Trophoblast cell (in vitro differentiated cells and primary cell): ENCODE measurements at regions not wholly inside any gene's neighbourhood (a gene's known extent, or its start where the extent isn't known, plus 50 kb on each side); places are given as distances from the start of the nearest gene placed in this dataset.

Experiments used
- DNase-seq, 2 donors: peaks; one replicate each; pipeline ENCODE4 v3.0.0-alpha.2; 2016
- H2AFZ ChIP-seq: 2 replicates; pipeline ENCODE4 v1.6.1; 2013; ENCODE audit warnings: low read length, moderate library complexity, mild to moderate bottlenecking; ENCODE audit not compliant: insufficient read depth, poor library complexity
- H2AK5ac ChIP-seq: 2 replicates; pipeline ENCODE4 v1.6.1; 2013; ENCODE audit warnings: mild to moderate bottlenecking, low read length
- H2BK120ac ChIP-seq: 2 replicates; pipeline ENCODE4 v1.6.1; 2013; ENCODE audit warnings: low read length, mild to moderate bottlenecking, moderate library complexity; ENCODE audit not compliant: insufficient read depth, poor library complexity
- H2BK12ac ChIP-seq: 2 replicates; pipeline ENCODE4 v1.6.1; 2013; ENCODE audit warnings: mild to moderate bottlenecking, low read length, moderate library complexity
- H2BK5ac ChIP-seq: 2 replicates; pipeline ENCODE4 v1.6.1; 2013; ENCODE audit warnings: low read length, low read depth, moderate library complexity, mild to moderate bottlenecking; ENCODE audit not compliant: poor library complexity
- H3K14ac ChIP-seq: 2 replicates; pipeline ENCODE4 v1.6.1; 2013; ENCODE audit warnings: mild to moderate bottlenecking, low read length
- H3K18ac ChIP-seq: 2 replicates; pipeline ENCODE4 v1.6.1; 2013; ENCODE audit warnings: mild to moderate bottlenecking, low read length
- H3K23ac ChIP-seq: 2 replicates; pipeline ENCODE4 v1.6.1; 2013; ENCODE audit warnings: low read length
- H3K27ac ChIP-seq: 2 replicates; pipeline ENCODE4 v1.5.1; 2013; ENCODE audit warnings: low read depth, mild to moderate bottlenecking, inconsistent platforms, low read length, moderate library complexity
- H3K27me3 ChIP-seq: 2 replicates; pipeline ENCODE4 v1.6.1; 2013; ENCODE audit warnings: inconsistent platforms, mild to moderate bottlenecking, low read length, moderate library complexity; ENCODE audit not compliant: insufficient read depth
- H3K36me3 ChIP-seq, 2 experiments: 1 replicate in 1 of 2; 2 replicates in 1 of 2; pipeline ENCODE4 v1.6.1; 2013; ENCODE audit warnings: low read length in 2 of 2, mild to moderate bottlenecking in 2 of 2, moderate library complexity in 1 of 2; ENCODE audit not compliant: insufficient read depth in 2 of 2, control insufficient read depth in 1 of 2
- H3K4ac ChIP-seq: 2 replicates; pipeline ENCODE4 v1.6.1; 2013; ENCODE audit warnings: low read depth, mild to moderate bottlenecking, low read length, moderate library complexity
- H3K4me1 ChIP-seq, 2 experiments: 1 replicate in 1 of 2; 2 replicates in 1 of 2; pipeline ENCODE4 v1.6.1; 2013; ENCODE audit warnings: low read length in 2 of 2, mild to moderate bottlenecking in 2 of 2, moderate library complexity in 1 of 2; ENCODE audit not compliant: insufficient read depth in 2 of 2, control insufficient read depth in 1 of 2
- H3K4me2 ChIP-seq: 2 replicates; pipeline ENCODE4 v1.6.1; 2013; ENCODE audit warnings: inconsistent platforms, mild to moderate bottlenecking, low read length, moderate library complexity
- H3K4me3 ChIP-seq: 2 replicates; pipeline ENCODE4 v1.5.1; 2013; ENCODE audit warnings: mild to moderate bottlenecking, low read depth, low read length, inconsistent platforms
- H3K79me1 ChIP-seq: one replicate; pipeline ENCODE4 v1.6.1; 2013; ENCODE audit warnings: low read length
- H3K79me2 ChIP-seq: 2 replicates; pipeline ENCODE4 v1.6.1; 2013; ENCODE audit warnings: low read length, mild to moderate bottlenecking; ENCODE audit not compliant: control insufficient read depth, insufficient read depth, poor library complexity
- H3K9ac ChIP-seq: 2 replicates; pipeline ENCODE4 v1.6.1; 2013; ENCODE audit warnings: mild to moderate bottlenecking, low read length
- H3K9me3 ChIP-seq: 2 replicates; pipeline ENCODE4 v1.6.1; 2013; ENCODE audit warnings: low read depth, mild to moderate bottlenecking, control low read depth, inconsistent platforms, low read length; ENCODE audit not compliant: insufficient read depth
- H4K12ac ChIP-seq: 2 replicates; pipeline ENCODE4 v1.6.1; 2013; ENCODE audit warnings: low read depth, mild to moderate bottlenecking, low read length, moderate library complexity
- H4K8ac ChIP-seq: 2 replicates; pipeline ENCODE4 v1.6.1; 2013; ENCODE audit warnings: low read depth, mild to moderate bottlenecking, low read length, moderate library complexity
- H4K91ac ChIP-seq: one replicate; pipeline ENCODE4 v1.6.1; 2013; ENCODE audit warnings: low read depth, mild to moderate bottlenecking, low read length, moderate library complexity
- WGBS: extraction: QIAGEN DNeasy Blood & Tissue Kit; methylation state at CpG from one replicate; pipeline ENCODE4 v1.1.7; 2013; ENCODE audit warnings: missing lambda C conversion rate; ENCODE audit not compliant: insufficient read length, insufficient coverage; ENCODE audit errors: extremely low coverage; 5-methylcytosine and 5-hydroxymethylcytosine counted together

- H3K27ac ChIP-seq: no peak overlapping the region
- H3K36me3 ChIP-seq: no peaks in the 10 kb centered on the region
- H3K4ac ChIP-seq: no peak overlapping the region
- no peak overlapping the region for H3K4me3 ChIP-seq
- H3K14ac ChIP-seq: no peak overlapping the region
- no peak overlapping the region for H4K12ac ChIP-seq
- no peak overlapping the region for H2AK5ac ChIP-seq
- peaks cover 6% of the 10 kb centered on the region in 2 experiments for H3K4me1 ChIP-seq
- no peak overlapping the region for H4K91ac ChIP-seq
- no peak overlapping the region for H3K18ac ChIP-seq
- H3K9ac ChIP-seq: no peak overlapping the region
- H4K8ac ChIP-seq: no peak overlapping the region
- no peak overlapping the region for H2BK120ac ChIP-seq
- no peaks in the 10 kb centered on the region for H3K27me3 ChIP-seq
- H3K9me3 ChIP-seq: peaks cover 2% of the 10 kb centered on the region
- H2BK5ac ChIP-seq: no peak overlapping the region
- H3K23ac ChIP-seq: no peak overlapping the region
- H2AFZ ChIP-seq: no peak overlapping the region
- no peak overlapping the region for H3K4me2 ChIP-seq
- WGBS: no CpG with 5 or more reads among the region's 9 CpGs
- DNase-seq: no peak
- no peak overlapping the region for H2BK12ac ChIP-seq
- H3K79me1 ChIP-seq: no peaks in the 10 kb centered on the region
- no peaks in the 10 kb centered on the region for H3K79me2 ChIP-seq
These were observed 79.5 kb upstream of the RPL38 start for GRCh38 chr17:74123866-74124444.

DNA sequence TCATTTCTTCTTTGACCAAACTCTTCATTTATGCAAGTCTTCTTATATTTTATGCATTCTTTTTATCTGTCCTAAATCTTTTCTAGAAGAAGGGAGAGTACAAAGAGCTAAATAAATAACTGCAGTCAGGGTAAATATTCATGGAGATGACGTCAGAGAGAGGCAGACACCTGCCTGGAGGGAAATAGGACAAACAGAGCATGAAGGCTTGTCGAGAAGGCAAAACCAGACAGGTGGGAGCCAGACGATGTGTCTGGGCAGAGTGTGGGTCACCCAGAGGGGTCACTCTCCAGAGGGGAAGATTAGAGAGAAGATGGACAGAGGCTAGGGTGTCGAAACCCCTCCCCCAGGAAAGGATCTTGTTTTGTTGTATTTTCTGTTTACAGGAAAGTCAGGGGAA lies 78.3 kb upstream of the RPL38 start:
- Histone ChIP-seq H3K4me2 (no peak overlapping the region), H3K36me3 (no peaks in the 10 kb centered on the region), H3K27me3 (no peaks in the 10 kb centered on the region), H3K79me2 (no peaks in the 10 kb centered on the region), H2AK5ac (no peak overlapping the region), H4K12ac (no peak overlapping the region), H3K27ac (peak overlapping the region; percentile 38), H4K8ac (no peak overlapping the region), H3K4me1 (peaks cover 6% of the 10 kb centered on the region in 2 experiments), H4K91ac (no peak overlapping the region), H2BK120ac (no peak overlapping the region), H3K18ac (no peak overlapping the region), H3K4ac (no peak overlapping the region), H3K14ac (no peak overlapping the region), H2BK12ac (no peak overlapping the region), H3K23ac (no peak overlapping the region), H3K9ac (no peak overlapping the region), H2AFZ (no peak overlapping the region), H3K4me3 (no peak overlapping the region), H3K79me1 (no peaks in the 10 kb centered on the region), H3K9me3 (peaks cover 2% of the 10 kb centered on the region), H2BK5ac (no peak overlapping the region)
- WGBS: no CpG with 5 or more reads among the region's 4 CpGs
- no peak for DNase-seq

GRCh38 chr17:74126179-74126900 lies 77.1 kb upstream of the RPL38 start:
- no peak overlapping the region for H2AFZ ChIP-seq
- no peak overlapping the region for H3K9ac ChIP-seq
- no peak overlapping the region for H3K14ac ChIP-seq
- H4K91ac ChIP-seq: no peak overlapping the region
- H3K4me2 ChIP-seq: no peak overlapping the region
- peaks cover 6% of the 10 kb centered on the region in 2 experiments for H3K4me1 ChIP-seq
- H2AK5ac ChIP-seq: no peak overlapping the region
- H2BK120ac ChIP-seq: no peak overlapping the region
- no peak overlapping the region for H3K23ac ChIP-seq
- no CpG with 5 or more reads among the region's 11 CpGs for WGBS
- H3K36me3 ChIP-seq: no peaks in the 10 kb centered on the region
- H3K4me3 ChIP-seq: no peak overlapping the region
- no peaks in the 10 kb centered on the region for H3K79me2 ChIP-seq
- no peak for DNase-seq
- H2BK5ac ChIP-seq: no peak overlapping the region
- H3K27ac ChIP-seq: no peak overlapping the region
- H4K12ac ChIP-seq: no peak overlapping the region
- H3K79me1 ChIP-seq: no peaks in the 10 kb centered on the region
- no peaks in the 10 kb centered on the region for H3K27me3 ChIP-seq
- no peak overlapping the region for H4K8ac ChIP-seq
- no peak overlapping the region for H3K4ac ChIP-seq
- H3K18ac ChIP-seq: no peak overlapping the region
- H2BK12ac ChIP-seq: no peak overlapping the region
- H3K9me3 ChIP-seq: peaks cover 4% of the 10 kb centered on the region

- H4K91ac ChIP-seq: no peak overlapping the region
- no peak overlapping the region for H2BK120ac ChIP-seq
These were observed 76.5 kb upstream of the RPL38 start for GRCh38 chr17:74126959-74127358.

More at GRCh38 chr17:74126959-74127358, 76.5 kb upstream of the RPL38 start:
- no peak overlapping the region for H3K27ac ChIP-seq
- H3K4ac ChIP-seq: no peak overlapping the region
- peak overlapping the region; percentile 48 for H3K9ac ChIP-seq
- no peaks in the 10 kb centered on the region for H3K36me3 ChIP-seq
- peak overlapping the region; percentile 2 for H3K4me3 ChIP-seq
- H3K79me2 ChIP-seq: no peaks in the 10 kb centered on the region
- WGBS: no CpG with 5 or more reads among the region's 5 CpGs
- peaks cover 4% of the 10 kb centered on the region for H3K9me3 ChIP-seq
- no peak overlapping the region for H3K14ac ChIP-seq
- no peak for DNase-seq
- H2AK5ac ChIP-seq: no peak overlapping the region
- H2BK12ac ChIP-seq: no peak overlapping the region
- H3K4me2 ChIP-seq: no peak overlapping the region
- no peak overlapping the region for H4K8ac ChIP-seq
- no peak overlapping the region for H4K12ac ChIP-seq
- no peak overlapping the region for H2BK5ac ChIP-seq
- no peak overlapping the region for H3K18ac ChIP-seq
- H3K27me3 ChIP-seq: no peaks in the 10 kb centered on the region
- no peak overlapping the region for H2AFZ ChIP-seq
- H3K79me1 ChIP-seq: no peaks in the 10 kb centered on the region
- H3K23ac ChIP-seq: no peak overlapping the region
- H3K4me1 ChIP-seq: peaks cover 6% of the 10 kb centered on the region in 2 experiments
